Liver (tissue), 3 donors: ENCODE measurements at regions not wholly inside any gene's neighbourhood (a gene's known extent, or its start where the extent isn't known, plus 50 kb on each side); places are given as distances from the start of the nearest gene placed in this dataset.

Experiments
- CTCF ChIP-seq: fragments of 150-350 bp; IDR thresholded peaks from 2 replicates; pipeline ENCODE4 v1.5.1; 2017; ENCODE audit warnings: improper control_type of control experiment, low read depth, low read length; ENCODE audit not compliant: missing input control
- GABPA ChIP-seq, 2 donors: IDR thresholded peaks in 1 of 2; conservative IDR thresholded peaks in 1 of 2; 2 replicates each; pipeline ENCODE4 v1.6.1; 2016; ENCODE audit warnings: antibody characterized with exemption in 2 of 2, mild to moderate bottlenecking in 1 of 2, moderate library complexity in 1 of 2
- JUND ChIP-seq, 2 donors: IDR thresholded peaks; 2 replicates each; pipeline ENCODE4 v1.6.1; 2016; ENCODE audit warnings: antibody characterized with exemption in 2 of 2
- NR2F2 ChIP-seq: IDR thresholded peaks from 2 replicates; pipeline ENCODE4 v1.6.1; 2016; ENCODE audit warnings: antibody characterized with exemption
- SP1 ChIP-seq: IDR thresholded peaks from 2 replicates; pipeline ENCODE4 v1.6.1; 2018; ENCODE audit warnings: antibody characterized with exemption, mild to moderate bottlenecking
- TAF1 ChIP-seq: conservative IDR thresholded peaks from 2 replicates; pipeline ENCODE4 v1.6.1; 2016; ENCODE audit warnings: antibody characterized with exemption, mild to moderate bottlenecking
- ZBTB33 ChIP-seq: IDR thresholded peaks from 2 replicates; pipeline ENCODE4 v1.6.1; 2016; ENCODE audit warnings: antibody characterized with exemption
- donor health status: healthy.
- donor health status: healthy.

GRCh38 chr13:104414181-104414580 is 1348.0 kb upstream of the SLC10A2 start:
- TF ChIP-seq CTCF (no peak), GABPA (IDR thresholded peaks at IDR 0.05 in 1 of 2, conservative IDR thresholded peaks at IDR 0.05 in 1 of 2) (no peak), JUND (IDR thresholded peaks at IDR 0.05) (no peak), TAF1 (no peak), NR2F2 (no peak), SP1 (no peak), ZBTB33 (no peak)
